ENCODE measurements at regions not wholly inside any gene's neighbourhood (a gene's known extent, or its start where the extent isn't known, plus 50 kb on each side); places are given as distances from the start of the nearest gene placed in this dataset.

- TF ChIP-seq CTCF (IDR thresholded peaks at IDR 0.05) (no peak), POLR2A (IDR thresholded peaks at IDR 0.05) (no peak)
These were observed 847.6 kb upstream of the ALCAM start for GRCh38 chr3:104519068-104519467.
